OCI-LY1 (cell line): ENCODE measurements at regions not wholly inside any gene's neighbourhood (a gene's known extent, or its start where the extent isn't known, plus 50 kb on each side); places are given as distances from the start of the nearest gene placed in this dataset.

Experiments
- H2AFZ ChIP-seq: fragments of 200-600 bp; sonication (generic), shearing (Covaris generic); 2 replicates; pipeline ENCODE4 v1.6.0; 2014; ENCODE audit warnings: antibody characterized with exemption, mild to moderate bottlenecking, low read length
- H3F3A ChIP-seq: fragments of 200-600 bp; sonication (generic), shearing (Covaris generic); 2 replicates; pipeline ENCODE4 v1.6.0; 2014; ENCODE audit warnings: mild to moderate bottlenecking, antibody characterized with exemption, low read length, moderate library complexity; ENCODE audit not compliant: insufficient read depth
- H3K27ac ChIP-seq: fragments of 200-600 bp; sonication (generic); 2 replicates; pipeline ENCODE4 v1.5.1; 2014; ENCODE audit warnings: low read length, mixed run types, mild to moderate bottlenecking, low read depth; ENCODE audit not compliant: poor library complexity, severe bottlenecking
- H3K27me3 ChIP-seq: fragments of 200-600 bp; sonication (generic); 2 replicates; pipeline ENCODE4 v1.6.0; 2014; ENCODE audit warnings: antibody characterized with exemption, mild to moderate bottlenecking, low read length, moderate library complexity; ENCODE audit not compliant: insufficient read depth
- H3K36me3 ChIP-seq: fragments of 200-600 bp; sonication (generic); 2 replicates; pipeline ENCODE4 v1.6.1; 2014; ENCODE audit warnings: mild to moderate bottlenecking, antibody characterized with exemption, low read length, moderate library complexity, mixed read lengths; ENCODE audit not compliant: insufficient read depth
- H3K4me1 ChIP-seq: fragments of 200-600 bp; sonication (generic); 2 replicates; pipeline ENCODE4 v1.5.1; 2014; ENCODE audit warnings: mild to moderate bottlenecking, low read length, moderate library complexity; ENCODE audit not compliant: insufficient read depth, severe bottlenecking
- H3K4me2 ChIP-seq: fragments of 200-600 bp; sonication (generic), shearing (Covaris generic); 2 replicates; pipeline ENCODE4 v1.6.1; 2014; ENCODE audit warnings: low read length
- H3K4me3 ChIP-seq: fragments of 200-600 bp; sonication (generic); 2 replicates; pipeline ENCODE4 v1.5.1; 2014; ENCODE audit warnings: low read length, low read depth, mild to moderate bottlenecking, mixed read lengths; ENCODE audit not compliant: poor library complexity, severe bottlenecking
- H3K79me2 ChIP-seq: fragments of 200-600 bp; shearing (Covaris generic); 2 replicates; pipeline ENCODE4 v1.6.1; 2016; ENCODE audit warnings: mixed run types, low read length, mixed read lengths; ENCODE audit not compliant: insufficient read depth
- H3K9ac ChIP-seq: fragments of 200-600 bp; sonication (generic), shearing (Covaris generic); 2 replicates; pipeline ENCODE4 v1.6.1; 2014; ENCODE audit warnings: mild to moderate bottlenecking, low read length, mixed read lengths
- H3K9me2 ChIP-seq: fragments of 200-600 bp; sonication (generic), shearing (Covaris generic); 2 replicates; pipeline ENCODE4 v1.6.1; 2014; ENCODE audit warnings: low read depth, mild to moderate bottlenecking, low read length, mixed read lengths
- H3K9me3 ChIP-seq: fragments of 200-600 bp; shearing (Covaris generic); 2 replicates; pipeline ENCODE4 v1.6.1; 2014; ENCODE audit warnings: low read length, mixed read lengths
- H4K20me1 ChIP-seq: fragments of 200-600 bp; sonication (generic), shearing (Covaris generic); 2 replicates; pipeline ENCODE4 v1.6.0; 2016; ENCODE audit warnings: mild to moderate bottlenecking, low read length; ENCODE audit not compliant: insufficient read depth
- EZH2 ChIP-seq: fragments of 200-600 bp; sonication (generic), shearing (Covaris generic); IDR thresholded peaks from 2 replicates; pipeline ENCODE4 v1.8.0; 2017; ENCODE audit warnings: borderline replicate concordance, mixed run types, mild to moderate bottlenecking, antibody characterized with exemption, low read length, moderate library complexity, mixed read lengths
- TF ChIP-seq, protein P1 (sequence below): fragments of 200-600 bp; sonication (generic), shearing (Covaris generic); IDR thresholded peaks from 2 replicates; pipeline ENCODE4 v1.5.1; 2017; ENCODE audit warnings: mild to moderate bottlenecking, antibody characterized with exemption, low read length, moderate library complexity, mixed read lengths

DNA sequence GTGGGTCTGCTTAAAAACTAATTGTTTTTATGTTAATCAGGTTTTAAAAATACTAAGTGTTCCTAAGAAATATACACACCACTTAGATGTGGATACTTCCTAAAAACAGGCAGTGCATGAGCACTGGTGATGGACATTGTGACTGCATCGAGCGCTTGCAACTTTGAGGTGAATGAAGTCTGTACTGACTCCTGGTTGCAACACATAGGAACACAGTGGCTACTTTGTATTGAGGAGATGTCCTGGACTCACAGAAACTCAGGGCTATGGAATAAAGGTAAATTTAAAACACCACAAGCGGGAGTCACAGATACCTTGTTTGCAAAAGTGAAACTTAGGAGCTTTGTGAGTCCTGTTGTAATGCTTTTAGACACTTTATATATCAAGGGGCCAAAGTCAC lies 55.6 kb upstream of the POLR1H start:
- no peaks in the 10 kb centered on the region for H3K9me3 ChIP-seq
- no peak for TF ChIP-seq EZH2
- TF ChIP-seq, protein P1, sequence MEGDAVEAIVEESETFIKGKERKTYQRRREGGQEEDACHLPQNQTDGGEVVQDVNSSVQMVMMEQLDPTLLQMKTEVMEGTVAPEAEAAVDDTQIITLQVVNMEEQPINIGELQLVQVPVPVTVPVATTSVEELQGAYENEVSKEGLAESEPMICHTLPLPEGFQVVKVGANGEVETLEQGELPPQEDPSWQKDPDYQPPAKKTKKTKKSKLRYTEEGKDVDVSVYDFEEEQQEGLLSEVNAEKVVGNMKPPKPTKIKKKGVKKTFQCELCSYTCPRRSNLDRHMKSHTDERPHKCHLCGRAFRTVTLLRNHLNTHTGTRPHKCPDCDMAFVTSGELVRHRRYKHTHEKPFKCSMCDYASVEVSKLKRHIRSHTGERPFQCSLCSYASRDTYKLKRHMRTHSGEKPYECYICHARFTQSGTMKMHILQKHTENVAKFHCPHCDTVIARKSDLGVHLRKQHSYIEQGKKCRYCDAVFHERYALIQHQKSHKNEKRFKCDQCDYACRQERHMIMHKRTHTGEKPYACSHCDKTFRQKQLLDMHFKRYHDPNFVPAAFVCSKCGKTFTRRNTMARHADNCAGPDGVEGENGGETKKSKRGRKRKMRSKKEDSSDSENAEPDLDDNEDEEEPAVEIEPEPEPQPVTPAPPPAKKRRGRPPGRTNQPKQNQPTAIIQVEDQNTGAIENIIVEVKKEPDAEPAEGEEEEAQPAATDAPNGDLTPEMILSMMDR, result no peak
- H3F3A ChIP-seq, result no peaks in the 10 kb centered on the region
- no peaks in the 10 kb centered on the region for H3K36me3 ChIP-seq
- no peak overlapping the region for H3K27ac ChIP-seq
- H3K27me3 ChIP-seq, result no peaks in the 10 kb centered on the region
- no peak overlapping the region for H3K9ac ChIP-seq
- no peaks in the 10 kb centered on the region for H3K9me2 ChIP-seq
- no peaks in the 10 kb centered on the region for H3K4me1 ChIP-seq
- no peaks in the 10 kb centered on the region for H4K20me1 ChIP-seq
- no peak overlapping the region for H3K4me2 ChIP-seq
- H3K4me3 ChIP-seq, result no peak overlapping the region
- H3K79me2 ChIP-seq, result no peaks in the 10 kb centered on the region
- no peak overlapping the region for H2AFZ ChIP-seq

DNA sequence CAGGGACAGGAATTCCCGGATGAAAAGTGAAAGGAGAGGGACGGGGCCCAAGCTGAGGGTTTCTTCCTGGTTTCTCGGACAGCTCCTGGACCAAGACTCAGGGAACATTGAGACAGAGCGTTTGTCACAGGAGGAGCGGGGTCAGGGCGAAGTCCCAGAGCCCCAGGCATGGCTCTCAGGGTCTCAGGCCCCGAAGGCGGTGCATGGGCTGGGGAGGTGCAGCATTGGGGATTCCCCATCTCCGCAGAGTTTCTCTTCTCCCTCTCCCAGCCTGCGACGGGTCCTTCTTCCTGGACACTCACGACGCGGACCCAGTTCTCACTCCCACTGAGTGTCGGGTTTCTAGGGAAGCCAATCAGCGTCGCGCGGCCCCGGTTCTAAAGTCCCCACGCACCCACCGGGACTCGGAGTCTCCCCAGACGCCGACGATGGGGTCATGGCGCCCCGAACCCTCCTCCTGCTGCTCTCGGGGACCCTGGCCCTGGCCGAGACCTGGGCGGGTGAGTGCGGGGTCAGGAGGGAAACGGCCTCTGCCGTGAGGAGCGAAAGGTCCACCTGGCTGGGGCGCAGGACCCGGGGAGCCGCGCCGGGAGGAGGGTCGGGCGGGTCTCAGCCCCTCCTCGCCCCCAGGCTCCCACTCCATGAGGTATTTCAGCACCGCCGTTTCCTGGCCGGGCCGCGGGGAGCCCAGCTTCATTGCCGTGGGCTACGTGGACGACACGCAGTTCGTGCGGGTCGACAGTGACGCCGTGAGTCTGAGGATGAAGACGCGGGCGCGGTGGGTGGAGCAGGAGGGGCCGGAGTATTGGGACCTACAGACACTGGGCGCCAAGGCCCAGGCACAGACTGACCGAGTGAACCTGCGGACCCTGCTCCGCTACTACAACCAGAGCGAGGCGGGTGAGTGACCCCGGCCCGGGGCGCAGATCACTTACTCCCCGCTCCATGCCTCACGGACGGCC lies 54.6 kb upstream of the POLR1H start:
- H3K36me3 ChIP-seq, result no peaks in the 10 kb centered on the region
- no peak for TF ChIP-seq EZH2
- TF ChIP-seq, protein P1, result no peak
- no peaks in the 10 kb centered on the region for H4K20me1 ChIP-seq
- peak overlapping the region; percentile 33 for H3K4me3 ChIP-seq
- H3K4me1 ChIP-seq, result no peaks in the 10 kb centered on the region
- no peak overlapping the region for H3K9ac ChIP-seq
- H2AFZ ChIP-seq, result no peak overlapping the region
- no peak overlapping the region for H3K27ac ChIP-seq
- no peaks in the 10 kb centered on the region for H3K79me2 ChIP-seq
- H3K9me3 ChIP-seq, result no peaks in the 10 kb centered on the region
- no peaks in the 10 kb centered on the region for H3K9me2 ChIP-seq
- no peaks in the 10 kb centered on the region for H3F3A ChIP-seq
- H3K4me2 ChIP-seq, result no peak overlapping the region
- no peaks in the 10 kb centered on the region for H3K27me3 ChIP-seq

DNA sequence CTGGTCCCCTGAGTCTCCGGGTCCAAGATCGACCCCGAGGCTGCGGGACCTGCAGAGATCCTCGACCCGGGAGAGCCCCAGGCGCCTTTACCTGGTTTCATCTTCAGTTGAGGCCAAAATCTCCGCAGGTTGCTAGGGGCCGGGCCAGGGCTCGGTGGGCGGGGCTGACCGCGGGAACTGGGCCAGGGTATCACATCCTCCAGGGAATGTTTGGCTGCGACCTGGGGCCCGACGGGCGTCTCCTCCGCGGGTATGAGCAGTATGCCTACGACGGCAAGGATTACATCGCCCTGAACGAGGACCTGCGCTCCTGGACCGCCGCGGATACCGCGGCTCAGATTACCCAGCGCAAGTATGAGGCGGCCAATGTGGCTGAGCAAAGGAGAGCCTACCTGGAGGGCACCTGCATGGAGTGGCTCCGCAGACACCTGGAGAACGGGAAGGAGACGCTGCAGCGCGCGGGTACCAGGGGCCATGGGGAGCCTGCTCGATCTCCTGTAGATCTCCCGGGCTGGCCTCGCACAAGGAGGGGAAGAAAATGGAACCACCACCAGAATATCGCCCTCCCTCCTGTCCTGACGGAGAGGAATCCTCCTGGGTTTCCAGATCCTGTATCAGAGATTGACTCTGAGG lies 53.8 kb upstream of the POLR1H start:
- H2AFZ ChIP-seq, result no peak overlapping the region

More for the DNA sequence above, 53.8 kb upstream of the POLR1H start:
- Histone ChIP-seq H3F3A (no peaks in the 10 kb centered on the region), H3K27me3 (no peaks in the 10 kb centered on the region), H3K4me3 (no peak overlapping the region), H3K36me3 (no peaks in the 10 kb centered on the region), H3K9me2 (no peaks in the 10 kb centered on the region), H3K9ac (no peak overlapping the region), H3K4me2 (no peak overlapping the region), H4K20me1 (no peaks in the 10 kb centered on the region), H3K27ac (no peak overlapping the region), H3K4me1 (no peaks in the 10 kb centered on the region), H3K9me3 (no peaks in the 10 kb centered on the region), H3K79me2 (no peaks in the 10 kb centered on the region)
- TF ChIP-seq, protein P1, result no peak
- no peak for TF ChIP-seq EZH2
